GM18867 (cell line): ENCODE measurements at regions not wholly inside any gene's neighbourhood (a gene's known extent, or its start where the extent isn't known, plus 50 kb on each side); places are given as distances from the start of the nearest gene placed in this dataset.
"Not testable (repeated sequence)": the region's sequence is repeated elsewhere in the genome, so short reads cannot be mapped to it uniquely, and the experiment has no call there.

ENCODE experiments used
- ATAC-seq: cut with Tn5 transposase; IDR thresholded peaks from one replicate; pipeline ENCODE4 v1.9.1; 2021; ENCODE audit warnings: mild to moderate bottlenecking, moderate library complexity; ENCODE audit not compliant: unreplicated experiment

- not testable (repeated sequence) for ATAC-seq
These were observed 126.7 kb upstream of the TGFBR2 start for GRCh38 chr3:30479737-30480136.

GRCh38 chr3:30480156-30480555, 126.2 kb upstream of the TGFBR2 start:
- not testable (repeated sequence) for ATAC-seq

- no peak for ATAC-seq
These were observed 125.8 kb upstream of the TGFBR2 start for GRCh38 chr3:30480587-30480986.

- no peak for ATAC-seq
These were observed 125.2 kb upstream of the TGFBR2 start for GRCh38 chr3:30481241-30481640.

GRCh38 chr3:30484229-30484628, 122.2 kb upstream of the TGFBR2 start:
- not testable (repeated sequence) for ATAC-seq

GRCh38 chr3:30486368-30486767, 120.0 kb upstream of the TGFBR2 start:
- no peak for ATAC-seq

GRCh38 chr3:30488070-30488756, 118.2 kb upstream of the TGFBR2 start:
- ATAC-seq = no peak

- no peak for ATAC-seq
These were observed 113.8 kb upstream of the TGFBR2 start for GRCh38 chr3:30492322-30493192.

GRCh38 chr3:30493911-30494311, 112.5 kb upstream of the TGFBR2 start:
- ATAC-seq = no peak

- no peak for ATAC-seq
These were observed 111.0 kb upstream of the TGFBR2 start for GRCh38 chr3:30495172-30496065.

- ATAC-seq = no peak
These were observed 110.1 kb upstream of the TGFBR2 start for GRCh38 chr3:30496066-30496966.

- ATAC-seq = no peak
These were observed 107.8 kb upstream of the TGFBR2 start for GRCh38 chr3:30498587-30498967.

GRCh38 chr3:30500666-30501399, 105.6 kb upstream of the TGFBR2 start:
- peak; percentile 94 for ATAC-seq

GRCh38 chr3:30501526-30501925, 104.9 kb upstream of the TGFBR2 start:
- no peak for ATAC-seq

- no peak for ATAC-seq
These were observed 104.2 kb upstream of the TGFBR2 start for GRCh38 chr3:30502051-30502741.

GRCh38 chr3:30502742-30503073, 103.7 kb upstream of the TGFBR2 start:
- ATAC-seq = peak; percentile 54

GRCh38 chr3:30503446-30503845, 103.0 kb upstream of the TGFBR2 start:
- ATAC-seq = no peak

GRCh38 chr3:30504939-30505338, 101.5 kb upstream of the TGFBR2 start:
- no peak for ATAC-seq
